ENCODE measurements at regions not wholly inside any gene's neighbourhood (a gene's known extent, or its start where the extent isn't known, plus 50 kb on each side); places are given as distances from the start of the nearest gene placed in this dataset.

GRCh38 chr11:70836071-70836470 lies 416.3 kb downstream of the SHANK2 start:
- no peak for DNase-seq

GRCh38 chr11:70838198-70838597 lies 414.2 kb downstream of the SHANK2 start:
- no peak for DNase-seq

GRCh38 chr11:70839851-70840250 lies 412.5 kb downstream of the SHANK2 start:
- no peak for DNase-seq

- DNase-seq: no peak
These were observed 411.1 kb downstream of the SHANK2 start for GRCh38 chr11:70841264-70841663.

GRCh38 chr11:70842256-70842655 lies 410.1 kb downstream of the SHANK2 start:
- DNase-seq: no peak

- DNase-seq: no peak
These were observed 409.7 kb downstream of the SHANK2 start for GRCh38 chr11:70842701-70843100.

GRCh38 chr11:70843906-70844305 lies 408.5 kb downstream of the SHANK2 start:
- no peak for DNase-seq

- no peak for DNase-seq
These were observed 408.0 kb downstream of the SHANK2 start for GRCh38 chr11:70844387-70844786.

GRCh38 chr11:70845591-70846041 lies 406.8 kb downstream of the SHANK2 start:
- DNase-seq: no peak

GRCh38 chr11:70846781-70847655 lies 405.4 kb downstream of the SHANK2 start:
- no peak for DNase-seq

- DNase-seq: no peak
These were observed 404.1 kb downstream of the SHANK2 start for GRCh38 chr11:70848243-70848750.

GRCh38 chr11:70849031-70849430 lies 403.3 kb downstream of the SHANK2 start:
- DNase-seq: no peak

- DNase-seq: no peak
These were observed 401.1 kb downstream of the SHANK2 start for GRCh38 chr11:70851308-70851707.

- DNase-seq: no peak
These were observed 400.5 kb downstream of the SHANK2 start for GRCh38 chr11:70851907-70852306.

- DNase-seq: no peak
These were observed 399.2 kb downstream of the SHANK2 start for GRCh38 chr11:70853068-70853769.

GRCh38 chr11:70853770-70854108 lies 398.6 kb downstream of the SHANK2 start:
- no peak for DNase-seq

- no peak for DNase-seq
These were observed 398.2 kb downstream of the SHANK2 start for GRCh38 chr11:70854201-70854600.

GRCh38 chr11:70854901-70855556 lies 397.3 kb downstream of the SHANK2 start:
- DNase-seq: no peak

GRCh38 chr11:70857894-70858293 lies 394.5 kb downstream of the SHANK2 start:
- no peak for DNase-seq

- no peak for DNase-seq
These were observed 393.2 kb downstream of the SHANK2 start for GRCh38 chr11:70859180-70859579.

- no peak for DNase-seq
These were observed 391.5 kb downstream of the SHANK2 start for GRCh38 chr11:70860888-70861287.

GRCh38 chr11:70861559-70861958 lies 390.8 kb downstream of the SHANK2 start:
- DNase-seq: no peak

- no peak for DNase-seq
These were observed 390.3 kb downstream of the SHANK2 start for GRCh38 chr11:70862093-70862492.

GRCh38 chr11:70863186-70863585 lies 389.2 kb downstream of the SHANK2 start:
- DNase-seq: no peak
